GM19463 (cell line): ENCODE measurements at regions not wholly inside any gene's neighbourhood (a gene's known extent, or its start where the extent isn't known, plus 50 kb on each side); places are given as distances from the start of the nearest gene placed in this dataset.

ENCODE experiments used
- ATAC-seq: cut with Tn5 transposase; IDR thresholded peaks from one replicate; pipeline ENCODE4 v1.9.1; 2021; ENCODE audit warnings: mild to moderate bottlenecking, moderate library complexity; ENCODE audit not compliant: unreplicated experiment

DNA sequence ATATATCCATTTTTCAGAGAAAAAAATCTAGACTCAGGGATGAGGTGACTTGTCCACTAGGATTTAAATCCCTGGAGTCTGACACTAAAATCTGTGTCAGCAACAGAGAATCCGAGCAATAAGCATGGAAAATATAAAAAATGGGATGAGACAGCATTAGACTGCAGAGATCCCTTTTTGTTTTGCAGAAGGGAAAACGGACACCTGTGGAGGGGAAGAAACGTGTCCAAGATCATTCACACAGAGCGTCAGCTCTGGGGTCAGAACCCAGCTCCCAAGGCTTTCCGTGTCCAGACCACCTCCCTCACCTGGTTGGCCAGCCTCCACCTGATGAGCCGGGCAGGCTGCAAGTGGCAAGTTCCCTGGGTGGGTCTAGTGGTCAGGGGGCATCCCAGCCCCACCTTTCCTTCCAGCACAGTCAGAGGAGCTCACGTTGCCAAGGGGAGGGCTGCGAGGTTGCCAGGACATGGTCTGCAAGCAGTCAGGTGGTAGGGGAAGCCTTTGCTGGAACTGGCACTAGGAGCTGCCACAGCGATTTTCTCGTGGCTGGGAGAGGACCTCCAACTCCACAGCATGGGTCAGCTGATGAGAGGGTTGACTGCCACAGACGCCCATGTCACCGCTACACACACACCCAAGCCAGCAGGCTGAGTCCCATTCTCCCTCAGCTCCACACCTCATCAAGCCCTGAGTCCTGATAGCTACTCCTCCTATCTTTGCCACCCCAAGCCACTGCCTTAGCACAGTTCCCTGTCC lies 65.9 kb upstream of the CPLX2 start:
- no peak for ATAC-seq

DNA sequence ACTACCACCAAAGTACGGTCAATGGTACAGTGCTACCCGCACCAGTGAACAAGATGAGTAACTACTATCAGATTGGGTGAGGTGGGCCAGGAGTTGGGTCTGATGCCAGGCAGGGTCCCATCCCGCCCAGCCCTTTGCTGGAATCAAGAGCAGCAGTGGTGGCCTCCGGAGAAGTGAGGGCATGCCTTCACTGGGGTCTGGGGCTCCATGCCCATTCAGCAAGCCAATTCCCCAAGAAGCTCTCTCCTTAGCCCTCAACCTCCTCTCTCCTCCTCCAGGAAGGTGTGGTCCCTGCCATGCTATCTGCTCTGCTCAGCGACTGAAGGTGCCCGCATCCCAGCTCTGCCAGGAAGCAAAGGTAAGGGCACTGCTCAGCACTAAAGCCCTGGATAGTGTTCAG lies 62.7 kb upstream of the CPLX2 start:
- no peak for ATAC-seq

DNA sequence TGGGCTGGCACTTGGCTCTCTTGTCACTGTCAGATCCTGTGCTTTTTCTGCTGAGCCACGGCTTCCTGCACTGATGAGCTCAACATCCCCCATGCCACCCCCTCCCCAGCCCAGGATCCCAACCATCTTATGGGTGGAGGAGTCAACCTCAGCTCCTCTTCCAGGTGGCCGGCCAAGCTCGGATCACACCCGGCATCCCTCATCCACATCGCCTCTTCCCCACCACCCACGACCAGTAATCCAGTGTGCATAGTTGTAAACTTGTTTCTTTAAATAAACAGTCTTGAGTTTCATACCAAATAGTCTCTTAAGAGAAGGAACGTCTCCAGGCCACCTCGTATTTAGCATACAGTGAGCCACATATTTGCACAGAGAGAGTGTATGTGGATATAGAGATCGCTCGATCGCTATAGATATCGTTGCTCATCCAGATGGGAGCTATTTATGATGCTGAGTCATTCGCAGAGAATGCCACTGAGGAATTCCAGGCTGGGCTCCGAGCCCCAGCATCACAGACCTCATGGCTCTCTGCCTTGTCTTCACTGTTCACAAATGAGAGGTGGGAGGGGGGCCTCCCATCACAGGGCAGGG lies 61.8 kb upstream of the CPLX2 start:
- no peak for ATAC-seq

- ATAC-seq: no peak
These were observed 60.9 kb upstream of the CPLX2 start for GRCh38 chr5:175810457-175810856.

DNA sequence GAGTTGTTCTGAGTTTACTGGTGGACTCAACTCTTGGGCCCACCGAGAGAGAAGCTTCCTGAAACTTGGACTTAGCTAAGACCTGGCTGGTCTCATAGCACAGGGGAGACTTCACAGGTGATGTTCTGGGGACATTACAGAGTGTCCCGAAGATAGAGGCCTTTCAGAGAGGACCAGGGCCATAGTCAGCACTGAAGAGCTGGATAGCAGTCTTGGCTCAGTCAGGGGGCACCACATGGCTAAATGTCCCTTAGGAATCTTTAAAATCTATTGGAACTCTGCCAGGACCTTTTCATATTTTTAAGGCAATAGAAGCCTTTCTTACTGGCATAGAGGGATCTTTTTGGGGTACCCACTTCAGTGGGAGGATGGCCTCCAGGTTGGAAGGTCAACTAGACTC lies 59.8 kb upstream of the CPLX2 start:
- ATAC-seq: no peak

GRCh38 chr5:175813943-175814630 lies 57.3 kb upstream of the CPLX2 start:
- no peak for ATAC-seq

- no peak for ATAC-seq
These were observed 56.7 kb upstream of the CPLX2 start for GRCh38 chr5:175814691-175815090.

GRCh38 chr5:175815126-175815913 lies 56.1 kb upstream of the CPLX2 start:
- no peak for ATAC-seq

DNA sequence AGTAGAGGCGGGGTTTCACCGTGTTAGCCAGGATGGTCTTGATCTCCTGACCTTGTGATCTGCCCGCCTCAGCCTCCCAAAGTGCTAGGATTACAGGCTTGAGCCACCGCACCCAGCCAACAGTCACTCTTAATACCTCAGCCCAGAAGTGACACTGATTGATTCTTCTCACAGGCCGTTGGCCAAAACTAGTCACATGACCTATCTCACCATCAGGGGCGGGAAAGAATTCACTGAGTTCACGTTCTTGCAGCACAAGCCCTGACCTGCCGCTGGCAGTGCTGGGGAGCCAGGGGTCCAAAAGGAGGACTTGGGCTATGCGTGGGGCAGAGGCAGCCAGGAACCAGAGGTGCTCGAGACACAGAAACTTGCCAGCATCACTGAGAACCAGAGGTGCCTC lies 55.0 kb upstream of the CPLX2 start:
- ATAC-seq: no peak

GRCh38 chr5:175819090-175819425 lies 52.3 kb upstream of the CPLX2 start:
- ATAC-seq: no peak

- no peak for ATAC-seq
These were observed 51.1 kb upstream of the CPLX2 start for GRCh38 chr5:175820230-175820629.
